T-helper 2 cell treated with Interferon-gamma antibody and Interleukin-4, amounts not matched to agents 100 ng/mL and 5 ng/mL, for 36 hours (primary cell): ENCODE measurements at regions not wholly inside any gene's neighbourhood (a gene's known extent, or its start where the extent isn't known, plus 50 kb on each side); places are given as distances from the start of the nearest gene placed in this dataset.

ENCODE experiments used
- intact Hi-C: fragments of 100-400 bp; cut with micrococcal nuclease; formaldehyde crosslinking; loops from one replicate; pipeline ENCODE4 v1.15.1; 2023

GRCh38 chr2:126372406-126372805 lies 283.6 kb upstream of the GYPC start:
- intact Hi-C loops = no loop called here

GRCh38 chr2:126378176-126378575 lies 277.8 kb upstream of the GYPC start:
- intact Hi-C loops = no loop called here

GRCh38 chr2:126381091-126381490 lies 274.9 kb upstream of the GYPC start:
- intact Hi-C loops = no loop called here

- intact Hi-C loops = no loop called here
These were observed 273.0 kb upstream of the GYPC start for GRCh38 chr2:126382998-126383397.

GRCh38 chr2:126383800-126384199 lies 272.2 kb upstream of the GYPC start:
- intact Hi-C loops = no loop called here

- intact Hi-C loops = no loop called here
These were observed 270.5 kb upstream of the GYPC start for GRCh38 chr2:126385441-126385840.

GRCh38 chr2:126385983-126386382 lies 270.0 kb upstream of the GYPC start:
- intact Hi-C loops = no loop called here

- intact Hi-C loops = no loop called here
These were observed 266.5 kb upstream of the GYPC start for GRCh38 chr2:126389446-126389845.

- intact Hi-C loops = no loop called here
These were observed 263.1 kb upstream of the GYPC start for GRCh38 chr2:126392889-126393288.

- intact Hi-C loops = loop anchor here (1.0 to 2.0 kb wide), 2 partner anchors 378 to 574 kb away; no protein-coding TSS in a partner anchor
These were observed 257.0 kb upstream of the GYPC start for GRCh38 chr2:126399001-126399400.

GRCh38 chr2:126403039-126403628 lies 252.8 kb upstream of the GYPC start:
- intact Hi-C loops = no loop called here

- intact Hi-C loops = no loop called here
These were observed 249.7 kb upstream of the GYPC start for GRCh38 chr2:126406267-126406666.

- intact Hi-C loops = no loop called here
These were observed 247.3 kb upstream of the GYPC start for GRCh38 chr2:126408671-126409070.

GRCh38 chr2:126409850-126410249 lies 246.1 kb upstream of the GYPC start:
- intact Hi-C loops = loop anchor here (5.0 to 10.0 kb wide), 2 partner anchors 245 to 367 kb away; partner anchors contain the start of gene GYPC

- intact Hi-C loops = loop anchor here (5.0 to 10.0 kb wide), 2 partner anchors 242 to 364 kb away; partner anchors contain the start of gene GYPC
These were observed 242.9 kb upstream of the GYPC start for GRCh38 chr2:126413079-126413478.

- intact Hi-C loops = loop anchor here (10.0 kb wide), 1 partner anchor 235 kb away; the partner anchor contains the start of gene GYPC
These were observed 236.6 kb upstream of the GYPC start for GRCh38 chr2:126419403-126419802.

- intact Hi-C loops = no loop called here
These were observed 230.0 kb upstream of the GYPC start for GRCh38 chr2:126425943-126426342.

- intact Hi-C loops = no loop called here
These were observed 226.9 kb upstream of the GYPC start for GRCh38 chr2:126429103-126429502.

- intact Hi-C loops = no loop called here
These were observed 224.8 kb upstream of the GYPC start for GRCh38 chr2:126431136-126431535.

- intact Hi-C loops = no loop called here
These were observed 219.5 kb upstream of the GYPC start for GRCh38 chr2:126436411-126436810.

GRCh38 chr2:126437016-126437415 lies 218.9 kb upstream of the GYPC start:
- intact Hi-C loops = no loop called here

GRCh38 chr2:126444512-126444911 lies 211.4 kb upstream of the GYPC start:
- intact Hi-C loops = no loop called here

GRCh38 chr2:126446106-126446695 lies 209.8 kb upstream of the GYPC start:
- intact Hi-C loops = no loop called here
